Stimulated activated naive CD8-positive, alpha-beta T cell treated with anti-CD3 and anti-CD28 coated beads, Interleukin-15, Interleukin-2, amounts not matched to agents 100 U/mL and 50 U/mL, for 24 hours (primary cell): ENCODE measurements at regions not wholly inside any gene's neighbourhood (a gene's known extent, or its start where the extent isn't known, plus 50 kb on each side); places are given as distances from the start of the nearest gene placed in this dataset.

ENCODE experiments used
- ATAC-seq: fragments of 150-1000 bp; cut with Tn5 transposase; one replicate; pipeline ENCODE4 v1.10.0; 2021
- DNase-seq: peaks from one replicate; pipeline ENCODE4 v3.0.0; 2021

GRCh38 chr18:29512761-29513160 lies 1335.8 kb upstream of the CDH2 start:
- ATAC-seq = no peak
- no peak for DNase-seq

GRCh38 chr18:29512203-29512602 lies 1335.3 kb upstream of the CDH2 start:
- DNase-seq = no peak
- no peak for ATAC-seq

- DNase-seq = no peak
- ATAC-seq = no peak
Measured at GRCh38 chr18:29501952-29502351, 1325.0 kb upstream of the CDH2 start.

- DNase-seq (no peak), ATAC-seq (no peak)
Measured at GRCh38 chr18:29496152-29496680, 1319.3 kb upstream of the CDH2 start.

GRCh38 chr18:29494371-29494770 lies 1317.4 kb upstream of the CDH2 start:
- no peak for ATAC-seq

GRCh38 chr18:29491907-29492306 lies 1315.0 kb upstream of the CDH2 start:
- ATAC-seq (no peak), DNase-seq (no peak)

More at GRCh38 chr18:29494371-29494770, 1317.4 kb upstream of the CDH2 start:
- no peak for DNase-seq

- DNase-seq = no peak
- ATAC-seq = no peak
Measured at GRCh38 chr18:29488617-29489016, 1311.7 kb upstream of the CDH2 start.

- ATAC-seq (no peak), DNase-seq (no peak)
Measured at GRCh38 chr18:29465526-29465925, 1288.6 kb upstream of the CDH2 start.

GRCh38 chr18:29459972-29460371 lies 1283.0 kb upstream of the CDH2 start:
- no peak for DNase-seq
- no peak for ATAC-seq

- ATAC-seq = no peak
- no peak for DNase-seq
Measured at GRCh38 chr18:29457316-29457889, 1280.5 kb upstream of the CDH2 start.

GRCh38 chr18:29449424-29449823 lies 1272.5 kb upstream of the CDH2 start:
- ATAC-seq (no peak), DNase-seq (no peak)

GRCh38 chr18:29439398-29439797 lies 1262.5 kb upstream of the CDH2 start:
- ATAC-seq (no peak), DNase-seq (no peak)

GRCh38 chr18:29436459-29436858 lies 1259.5 kb upstream of the CDH2 start:
- DNase-seq = no peak
- no peak for ATAC-seq

GRCh38 chr18:29434650-29435049 lies 1257.7 kb upstream of the CDH2 start:
- ATAC-seq (no peak), DNase-seq (no peak)

- ATAC-seq (no peak), DNase-seq (no peak)
Measured at GRCh38 chr18:29430416-29430815, 1253.5 kb upstream of the CDH2 start.

GRCh38 chr18:29418136-29418535 lies 1241.2 kb upstream of the CDH2 start:
- no peak for DNase-seq
- ATAC-seq = no peak

- ATAC-seq = no peak
- DNase-seq = no peak
Measured at GRCh38 chr18:29406996-29407395, 1230.1 kb upstream of the CDH2 start.

GRCh38 chr18:29397536-29397935 lies 1220.6 kb upstream of the CDH2 start:
- no peak for ATAC-seq

GRCh38 chr18:29383311-29384273 lies 1206.7 kb upstream of the CDH2 start:
- DNase-seq (no peak), ATAC-seq (no peak)

More at GRCh38 chr18:29397536-29397935, 1220.6 kb upstream of the CDH2 start:
- DNase-seq = no peak

GRCh38 chr18:29378651-29379136 lies 1201.8 kb upstream of the CDH2 start:
- no peak for DNase-seq
- no peak for ATAC-seq

- DNase-seq (no peak), ATAC-seq (no peak)
Measured at GRCh38 chr18:29377346-29377745, 1200.4 kb upstream of the CDH2 start.

- no peak for ATAC-seq
- DNase-seq = no peak
Measured at GRCh38 chr18:29373000-29373399, 1196.1 kb upstream of the CDH2 start.

- ATAC-seq (no peak), DNase-seq (no peak)
Measured at GRCh38 chr18:29361843-29362242, 1184.9 kb upstream of the CDH2 start.
